Activated CD4-positive, alpha-beta T cell treated with anti-CD3 and anti-CD28 coated beads, Interleukin-2, amount 10 ng/mL, durations not matched to agents 24 days and 14 days (primary cell): ENCODE measurements at regions not wholly inside any gene's neighbourhood (a gene's known extent, or its start where the extent isn't known, plus 50 kb on each side); places are given as distances from the start of the nearest gene placed in this dataset.

ENCODE experiments used
- DNase-seq: peaks from one replicate; pipeline ENCODE4 v3.0.0; 2022
- H3K27ac Mint-ChIP-seq: one replicate; pipeline ENCODE4 v1.8.0; 2022; ENCODE audit warnings: mild to moderate bottlenecking, mixed read lengths
- H3K27me3 Mint-ChIP-seq: one replicate; pipeline ENCODE4 v1.8.0; 2022; ENCODE audit warnings: mixed read lengths
- H3K36me3 Mint-ChIP-seq: one replicate; pipeline ENCODE4 v1.8.0; 2022; ENCODE audit warnings: low read depth, mild to moderate bottlenecking, mixed read lengths
- H3K4me1 Mint-ChIP-seq: one replicate; pipeline ENCODE4 v1.8.0; 2021; ENCODE audit warnings: mixed read lengths
- H3K4me3 Mint-ChIP-seq: one replicate; pipeline ENCODE4 v1.8.0; 2022; ENCODE audit warnings: mild to moderate bottlenecking, moderate library complexity, mixed read lengths
- H3K9me3 Mint-ChIP-seq: one replicate; pipeline ENCODE4 v1.8.0; 2021; ENCODE audit warnings: mixed read lengths
- intact Hi-C: fragments of 100-400 bp; cut with micrococcal nuclease; formaldehyde crosslinking; loops from one replicate; pipeline ENCODE4 v1.15.1; 2023

- DNase-seq: no peak
- intact Hi-C loops: no loop called here
- H3K4me3 Mint-ChIP-seq: no peak overlapping the region
- peaks cover 9% of the 10 kb centered on the region for H3K9me3 Mint-ChIP-seq
- H3K27me3 Mint-ChIP-seq: no peaks in the 10 kb centered on the region
- no peaks in the 10 kb centered on the region for H3K4me1 Mint-ChIP-seq
- no peaks in the 10 kb centered on the region for H3K36me3 Mint-ChIP-seq
- no peak overlapping the region for H3K27ac Mint-ChIP-seq
Observed at GRCh38 chr21:19621837-19622496, 1218.4 kb upstream of the TMPRSS15 start.

- Mint-ChIP-seq H3K4me1 (no peaks in the 10 kb centered on the region), H3K36me3 (no peaks in the 10 kb centered on the region), H3K4me3 (no peak overlapping the region), H3K9me3 (peaks cover 5% of the 10 kb centered on the region), H3K27me3 (no peaks in the 10 kb centered on the region), H3K27ac (no peak overlapping the region)
- DNase-seq: no peak
- intact Hi-C loops: no loop called here
Observed at GRCh38 chr21:19640964-19641363, 1237.4 kb upstream of the TMPRSS15 start.

GRCh38 chr21:19648391-19648790 lies 1244.8 kb upstream of the TMPRSS15 start:
- no peak for DNase-seq
- Mint-ChIP-seq H3K9me3 (peaks cover 4% of the 10 kb centered on the region), H3K36me3 (no peaks in the 10 kb centered on the region), H3K27ac (no peak overlapping the region), H3K27me3 (no peaks in the 10 kb centered on the region), H3K4me3 (no peak overlapping the region), H3K4me1 (no peaks in the 10 kb centered on the region)
- intact Hi-C loops: no loop called here

GRCh38 chr21:19683492-19683891 lies 1279.9 kb upstream of the TMPRSS15 start:
- no peak for DNase-seq
- Mint-ChIP-seq H3K27ac (no peak overlapping the region), H3K36me3 (no peaks in the 10 kb centered on the region), H3K9me3 (peaks cover 18% of the 10 kb centered on the region), H3K4me1 (no peaks in the 10 kb centered on the region), H3K27me3 (no peaks in the 10 kb centered on the region), H3K4me3 (no peak overlapping the region)
- intact Hi-C loops: no loop called here

- H3K36me3 Mint-ChIP-seq: no peaks in the 10 kb centered on the region
- no peak for DNase-seq
- H3K4me1 Mint-ChIP-seq: no peaks in the 10 kb centered on the region
- H3K4me3 Mint-ChIP-seq: no peak overlapping the region
- peaks cover 14% of the 10 kb centered on the region for H3K9me3 Mint-ChIP-seq
- intact Hi-C loops: no loop called here
- H3K27me3 Mint-ChIP-seq: no peaks in the 10 kb centered on the region
- H3K27ac Mint-ChIP-seq: no peak overlapping the region
Observed at GRCh38 chr21:19684328-19684727, 1280.7 kb upstream of the TMPRSS15 start.

- no peaks in the 10 kb centered on the region for H3K4me1 Mint-ChIP-seq
- no peak for DNase-seq
- H3K27me3 Mint-ChIP-seq: no peaks in the 10 kb centered on the region
- no peak overlapping the region for H3K4me3 Mint-ChIP-seq
- H3K27ac Mint-ChIP-seq: no peak overlapping the region
- H3K9me3 Mint-ChIP-seq: peaks cover 3% of the 10 kb centered on the region
- intact Hi-C loops: no loop called here
- no peaks in the 10 kb centered on the region for H3K36me3 Mint-ChIP-seq
Observed at GRCh38 chr21:19692231-19692630, 1288.6 kb upstream of the TMPRSS15 start.

GRCh38 chr21:19695796-19696195 lies 1292.2 kb upstream of the TMPRSS15 start:
- Mint-ChIP-seq H3K4me1 (no peaks in the 10 kb centered on the region), H3K36me3 (no peaks in the 10 kb centered on the region), H3K27me3 (no peaks in the 10 kb centered on the region), H3K4me3 (no peak overlapping the region), H3K9me3 (peaks cover 8% of the 10 kb centered on the region), H3K27ac (no peak overlapping the region)
- no peak for DNase-seq
- intact Hi-C loops: no loop called here

GRCh38 chr21:19700476-19700875 lies 1296.9 kb upstream of the TMPRSS15 start:
- H3K27ac Mint-ChIP-seq: no peak overlapping the region
- intact Hi-C loops: no loop called here
- peaks cover 21% of the 10 kb centered on the region for H3K9me3 Mint-ChIP-seq

GRCh38 chr21:19702726-19703125 lies 1295.5 kb upstream of the NCAM2 start:
- Mint-ChIP-seq H3K4me3 (no peak overlapping the region), H3K27ac (no peak overlapping the region), H3K36me3 (no peaks in the 10 kb centered on the region), H3K4me1 (no peaks in the 10 kb centered on the region), H3K9me3 (peaks cover 26% of the 10 kb centered on the region), H3K27me3 (no peaks in the 10 kb centered on the region)
- DNase-seq: no peak
- intact Hi-C loops: no loop called here

More at GRCh38 chr21:19700476-19700875, 1296.9 kb upstream of the TMPRSS15 start:
- Mint-ChIP-seq H3K4me1 (no peaks in the 10 kb centered on the region), H3K36me3 (no peaks in the 10 kb centered on the region), H3K4me3 (no peak overlapping the region), H3K27me3 (no peaks in the 10 kb centered on the region)
- DNase-seq: no peak

- Mint-ChIP-seq H3K27ac (no peak overlapping the region), H3K9me3 (peaks cover 25% of the 10 kb centered on the region), H3K36me3 (no peaks in the 10 kb centered on the region), H3K4me3 (no peak overlapping the region), H3K27me3 (no peaks in the 10 kb centered on the region), H3K4me1 (no peaks in the 10 kb centered on the region)
- no peak for DNase-seq
- intact Hi-C loops: no loop called here
Observed at GRCh38 chr21:19704832-19705231, 1293.4 kb upstream of the NCAM2 start.

GRCh38 chr21:19712441-19712840 lies 1285.8 kb upstream of the NCAM2 start:
- H3K4me1 Mint-ChIP-seq: no peaks in the 10 kb centered on the region
- intact Hi-C loops: no loop called here
- H3K4me3 Mint-ChIP-seq: no peak overlapping the region
- DNase-seq: no peak
- H3K27ac Mint-ChIP-seq: no peak overlapping the region
- H3K9me3 Mint-ChIP-seq: peaks cover 11% of the 10 kb centered on the region
- H3K27me3 Mint-ChIP-seq: no peaks in the 10 kb centered on the region
- no peaks in the 10 kb centered on the region for H3K36me3 Mint-ChIP-seq

- Mint-ChIP-seq H3K27ac (no peak overlapping the region), H3K4me3 (no peak overlapping the region), H3K36me3 (no peaks in the 10 kb centered on the region), H3K27me3 (no peaks in the 10 kb centered on the region), H3K4me1 (no peaks in the 10 kb centered on the region), H3K9me3 (peaks cover 11% of the 10 kb centered on the region)
- DNase-seq: no peak
- intact Hi-C loops: no loop called here
Observed at GRCh38 chr21:19713313-19713712, 1284.9 kb upstream of the NCAM2 start.

GRCh38 chr21:19724081-19724480 lies 1274.1 kb upstream of the NCAM2 start:
- intact Hi-C loops: no loop called here
- H3K4me1 Mint-ChIP-seq: no peaks in the 10 kb centered on the region

GRCh38 chr21:19731251-19731650 lies 1267.0 kb upstream of the NCAM2 start:
- H3K27me3 Mint-ChIP-seq: no peaks in the 10 kb centered on the region
- peaks cover 7% of the 10 kb centered on the region for H3K9me3 Mint-ChIP-seq
- intact Hi-C loops: no loop called here
- no peaks in the 10 kb centered on the region for H3K36me3 Mint-ChIP-seq
- DNase-seq: no peak
- H3K4me3 Mint-ChIP-seq: no peak overlapping the region
- no peaks in the 10 kb centered on the region for H3K4me1 Mint-ChIP-seq
- no peak overlapping the region for H3K27ac Mint-ChIP-seq

More at GRCh38 chr21:19724081-19724480, 1274.1 kb upstream of the NCAM2 start:
- H3K27ac Mint-ChIP-seq: no peak overlapping the region
- H3K36me3 Mint-ChIP-seq: no peaks in the 10 kb centered on the region
- no peak for DNase-seq
- H3K9me3 Mint-ChIP-seq: peaks cover 6% of the 10 kb centered on the region
- H3K4me3 Mint-ChIP-seq: no peak overlapping the region
- no peaks in the 10 kb centered on the region for H3K27me3 Mint-ChIP-seq

- H3K4me3 Mint-ChIP-seq: no peak overlapping the region
- intact Hi-C loops: no loop called here
- no peaks in the 10 kb centered on the region for H3K4me1 Mint-ChIP-seq
Observed at GRCh38 chr21:19759836-19760235, 1238.4 kb upstream of the NCAM2 start.

More at GRCh38 chr21:19759836-19760235, 1238.4 kb upstream of the NCAM2 start:
- H3K9me3 Mint-ChIP-seq: peaks cover 8% of the 10 kb centered on the region
- DNase-seq: no peak
- no peaks in the 10 kb centered on the region for H3K27me3 Mint-ChIP-seq
- H3K27ac Mint-ChIP-seq: no peak overlapping the region
- no peaks in the 10 kb centered on the region for H3K36me3 Mint-ChIP-seq
